Heart right ventricle (tissue), 16 donors: ENCODE measurements at regions not wholly inside any gene's neighbourhood (a gene's known extent, or its start where the extent isn't known, plus 50 kb on each side); places are given as distances from the start of the nearest gene placed in this dataset.
"Not testable (repeated sequence)": the region's sequence is repeated elsewhere in the genome, so short reads cannot be mapped to it uniquely, and the experiment has no call there.

Experiments
- ATAC-seq, 8 donors: fragments of 200-7000 bp; cut with Tn5 transposase; one replicate each; pipeline ENCODE4 v1.9.1; 2020; ENCODE audit warnings: mild to moderate bottlenecking in 8 of 8, moderate library complexity in 8 of 8, moderate number of reproducible peaks in 1 of 8
- DNase-seq, 2 donors: peaks; one replicate each; pipeline ENCODE4 v3.0.0-alpha.2; 2020
- H3K27ac ChIP-seq, 10 donors: fragments of 200-600 bp; sonication (generic) in 2 of 10; one replicate each; pipeline versions ENCODE4 v1.5.0 to v1.8.0; 2020 to 2022; ENCODE audit warnings: mild to moderate bottlenecking in 3 of 10
- H3K27me3 ChIP-seq, 7 donors: fragments of 200-600 bp; one replicate each; pipeline ENCODE4 v1.8.0; 2021 to 2022; ENCODE audit warnings: mild to moderate bottlenecking in 2 of 7
- H3K36me3 ChIP-seq, 9 donors: fragments of 200-600 bp; sonication (generic) in 1 of 9; one replicate each; pipeline versions ENCODE4 v1.5.0 to v1.8.0; 2020 to 2022; ENCODE audit warnings: mild to moderate bottlenecking in 2 of 9
- H3K4me1 ChIP-seq, 9 donors: fragments of 200-600 bp; sonication (generic) in 1 of 9; one replicate each; pipeline versions ENCODE4 v1.5.0 to v1.8.0; 2020 to 2022; ENCODE audit warnings: mild to moderate bottlenecking in 4 of 9
- H3K4me3 ChIP-seq, 10 donors: fragments of 200-600 bp; sonication (generic) in 2 of 10; one replicate each; pipeline versions ENCODE4 v1.5.0 to v1.8.0; 2020 to 2022; ENCODE audit warnings: mild to moderate bottlenecking in 7 of 10, moderate library complexity in 2 of 10
- H3K9me3 ChIP-seq, 11 donors: fragments of 200-600 bp in 10 of 11; sonication (generic) in 2 of 11; one replicate each; pipeline versions ENCODE4 v1.5.0 to v1.8.0; 2013 to 2022; ENCODE audit warnings: mild to moderate bottlenecking in 2 of 11, control low read depth in 1 of 11, moderate library complexity in 1 of 11
- CTCF ChIP-seq, 9 donors: fragments of 200-600 bp; sonication (generic) in 2 of 9; IDR thresholded peaks; one replicate each; pipeline versions ENCODE4 v1.5.0 to v1.8.0; 2021 to 2022; ENCODE audit warnings: antibody characterized with exemption in 9 of 9, mild to moderate bottlenecking in 5 of 9, moderate library complexity in 1 of 9
- WGBS, 2 donors: extraction: QIAGEN DNeasy Blood & Tissue Kit; methylation state at CpG; one replicate each; pipeline ENCODE4 v1.1.7; 2013; ENCODE audit warnings: inconsistent platforms in 1 of 2; 5-methylcytosine and 5-hydroxymethylcytosine counted together
- intact Hi-C, 10 donors: fragments of 100-400 bp; cut with DNase I; formaldehyde crosslinking; loops; one replicate each; pipeline versions ENCODE4 v1.11.1 to v1.14.2; 2022
- donor health status: Arrhythmogenic right ventricular cardiomyopathy.
- donor health status: ischemic (EF 13 %, LVEDD 7.1; RV severe dilation, severe dysfunction).
- donor health status: healthy with polysubstance abuse.
- donor health status: DM: no; HTN: yes; CAD: no.
- donor health status: DM: no; HTN: no; CAD: no.
- donor health status: ischemic (EF 25% LVEDD 6.9; RV normal size, moderate dysfunction).
- donor health status: ischemic (EF 25% LVEDD 5.7; RV mildly dilated, moderate dysfunction).
- donor health status: healthy.
- donor health status: DM: yes; HTN: yes; CAD: no.
- donor health status: Ischemic cardiomyopathy.
- donor health status: ischemic (EF 35%, LVEDD 5.7; RV mildly dilated, moderate dysfunction).
- donor health status: nonischemic (EF 11% LVEDD 7.7; RV severe dilation, severe dysfunction).
- donor health status: DM: yes; HTN: yes; CAD: no.
- donor health status: PGD.
- donor health status: ischemic (EF 29% LVEDD 5.4; RV normal size, mild dysfunction).
- donor health status: nonischemic (EF 23%, LVEDD 6.1; RV moderate dilation, normal function).

- TF ChIP-seq CTCF (IDR thresholded peaks at IDR 0.05), result no peak
- WGBS, 2 donors, result 60 to 68% methylated on average over 2 of the region's 2 CpGs
- Histone ChIP-seq H3K36me3 (no peaks in the 10 kb centered on the region), H3K9me3 (peaks cover 0 to 6% (median 0%) of the 10 kb centered on the region in 11 donors), H3K4me1 (no peaks in the 10 kb centered on the region), H3K27me3 (no peaks in the 10 kb centered on the region), H3K27ac (no peak overlapping the region), H3K4me3 (no peak overlapping the region)
- DNase-seq (no peak), ATAC-seq (no peak)
- intact Hi-C loops, result no loop called here
Measured at GRCh38 chr5:99177796-99178195, 249.0 kb upstream of the CHD1 start.

GRCh38 chr5:99176186-99176585, 247.4 kb upstream of the CHD1 start:
- no peak overlapping the region for H3K27ac ChIP-seq
- no peak for ATAC-seq
- TF ChIP-seq CTCF (IDR thresholded peaks at IDR 0.05), result no peak
- peaks cover 0 to 4% (median 0%) of the 10 kb centered on the region in 11 donors for H3K9me3 ChIP-seq
- 9 to 29% methylated on average over 1 of the region's 1 CpG for WGBS, 2 donors
- no peaks in the 10 kb centered on the region for H3K4me1 ChIP-seq
- no peaks in the 10 kb centered on the region for H3K27me3 ChIP-seq
- no peaks in the 10 kb centered on the region for H3K36me3 ChIP-seq
- H3K4me3 ChIP-seq, result no peak overlapping the region
- intact Hi-C loops, result no loop called here
- no peak for DNase-seq

- no peak for ATAC-seq
- intact Hi-C loops, result no loop called here
- Histone ChIP-seq H3K9me3 (peaks cover 0 to 10% (median 0%) of the 10 kb centered on the region in 11 donors), H3K27me3 (no peaks in the 10 kb centered on the region), H3K27ac (no peak overlapping the region), H3K4me1 (no peaks in the 10 kb centered on the region), H3K4me3 (no peak overlapping the region), H3K36me3 (no peaks in the 10 kb centered on the region)
- peak in 3 of 9 donors; percentile 9 to 27 (median 18) for TF ChIP-seq CTCF (IDR thresholded peaks at IDR 0.05)
- no peak for DNase-seq
- 47 to 54% methylated on average over 3 of the region's 3 CpGs for WGBS, 2 donors
Measured at GRCh38 chr5:99169309-99169708, 240.5 kb upstream of the CHD1 start.

GRCh38 chr5:99161538-99161937, 232.7 kb upstream of the CHD1 start:
- WGBS, 2 donors, result 90 to 95% methylated on average over 4 of the region's 4 CpGs
- DNase-seq, H3K27me3 ChIP-seq, H3K36me3 ChIP-seq, H3K4me1 ChIP-seq, H3K9me3 ChIP-seq, ATAC-seq, H3K4me3 ChIP-seq, H3K27ac ChIP-seq, intact Hi-C loops: not testable (repeated sequence)

GRCh38 chr5:99156688-99157087, 227.9 kb upstream of the CHD1 start:
- peaks cover 0 to 3% (median 0%) of the 10 kb centered on the region in 11 donors for H3K9me3 ChIP-seq

GRCh38 chr5:99143283-99143795, 214.5 kb upstream of the CHD1 start:
- H3K36me3 ChIP-seq, H3K27me3 ChIP-seq, H3K4me3 ChIP-seq, ATAC-seq, H3K4me1 ChIP-seq, H3K27ac ChIP-seq, intact Hi-C loops, DNase-seq: not testable (repeated sequence)
- WGBS, 2 donors, result 71 to 83% methylated on average over 1 of the region's 1 CpG
- H3K9me3 ChIP-seq, result peaks cover 0 to 55% (median 0%) of the 10 kb centered on the region in 11 donors

More at GRCh38 chr5:99156688-99157087, 227.9 kb upstream of the CHD1 start:
- Histone ChIP-seq H3K27me3 (no peaks in the 10 kb centered on the region), H3K27ac (no peak overlapping the region), H3K4me3 (no peak overlapping the region), H3K4me1 (no peaks in the 10 kb centered on the region), H3K36me3 (no peaks in the 10 kb centered on the region)
- intact Hi-C loops, result no loop called here
- no peak for TF ChIP-seq CTCF (IDR thresholded peaks at IDR 0.05)
- ATAC-seq (no peak), DNase-seq (no peak)
- WGBS, 2 donors, result 50 to 61% methylated on average over 1 of the region's 1 CpG
